Umbilical cord (tissue), 1 donor: ENCODE measurements at regions not wholly inside any gene's neighbourhood (a gene's known extent, or its start where the extent isn't known, plus 50 kb on each side); places are given as distances from the start of the nearest gene placed in this dataset.

Experiments used
- DNase-seq: peaks from one replicate; pipeline ENCODE4 v3.0.0-alpha.2; 2015; ENCODE audit warnings: low spot score

DNA sequence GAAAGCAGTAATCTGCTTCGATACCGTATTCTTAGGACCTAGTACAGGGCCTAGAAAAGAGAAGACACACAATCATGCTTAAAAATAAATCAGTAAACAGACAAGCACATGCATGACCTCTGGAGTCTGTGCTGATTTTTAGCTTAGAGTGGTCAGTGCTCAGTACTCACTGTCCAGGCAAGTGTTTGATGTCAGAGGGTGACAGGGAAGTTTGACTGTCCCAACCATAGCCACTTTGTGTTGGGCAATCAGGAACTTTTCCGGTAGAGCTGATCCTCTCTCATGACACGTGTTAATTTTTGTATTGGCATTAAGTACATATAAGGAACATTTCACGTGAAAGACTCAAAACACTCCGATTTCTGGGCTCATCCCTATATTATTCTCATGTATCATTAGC, 464.7 kb upstream of the KLF4 start:
- DNase-seq, result no peak

DNA sequence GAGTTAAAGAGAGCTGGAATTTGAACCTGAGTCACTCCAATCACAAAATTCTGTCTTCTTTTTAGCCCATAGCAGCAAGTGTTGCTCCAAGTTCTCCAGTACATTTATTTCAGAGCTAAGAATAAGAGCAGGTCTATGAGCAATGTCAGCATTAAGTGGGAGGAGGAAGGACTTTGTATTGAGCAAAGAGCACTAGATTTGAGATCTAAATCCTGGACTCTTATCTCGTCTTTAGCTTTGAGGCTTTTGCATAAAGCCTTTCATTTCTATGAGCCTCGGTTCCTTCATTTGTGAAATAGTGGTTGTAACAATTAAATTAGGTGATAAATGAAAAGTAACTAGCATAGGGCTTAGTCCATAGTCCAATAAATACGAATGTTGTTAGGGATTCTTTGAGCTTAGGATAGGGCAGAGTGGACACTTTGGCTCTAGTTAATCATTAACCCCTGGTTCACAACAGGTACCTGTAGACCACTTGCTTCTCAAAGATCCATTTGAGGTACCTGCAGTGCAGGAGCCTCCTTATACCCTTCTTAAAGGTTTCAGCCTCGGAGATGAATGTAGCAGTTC, 464.1 kb upstream of the KLF4 start:
- peak; percentile 84 for DNase-seq

DNA sequence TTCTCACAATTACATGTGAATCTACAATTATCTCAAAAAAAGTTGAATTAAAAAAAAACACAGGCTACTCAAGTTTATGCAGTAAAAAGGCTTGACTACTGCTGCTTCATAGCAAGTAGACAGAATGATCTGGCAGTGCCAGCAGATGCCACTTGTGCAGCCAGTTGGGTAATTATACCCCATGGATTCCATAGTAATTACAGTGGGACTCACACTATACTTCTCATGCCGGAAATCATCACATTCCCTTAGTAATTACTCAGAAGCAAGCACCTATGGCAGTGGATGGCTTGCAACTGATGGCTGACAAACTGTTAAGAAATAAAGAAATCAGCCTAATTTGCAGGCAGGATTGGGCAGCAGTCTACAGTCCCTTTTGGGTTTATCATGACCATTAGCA, 463.2 kb upstream of the KLF4 start:
- DNase-seq, result no peak

DNA sequence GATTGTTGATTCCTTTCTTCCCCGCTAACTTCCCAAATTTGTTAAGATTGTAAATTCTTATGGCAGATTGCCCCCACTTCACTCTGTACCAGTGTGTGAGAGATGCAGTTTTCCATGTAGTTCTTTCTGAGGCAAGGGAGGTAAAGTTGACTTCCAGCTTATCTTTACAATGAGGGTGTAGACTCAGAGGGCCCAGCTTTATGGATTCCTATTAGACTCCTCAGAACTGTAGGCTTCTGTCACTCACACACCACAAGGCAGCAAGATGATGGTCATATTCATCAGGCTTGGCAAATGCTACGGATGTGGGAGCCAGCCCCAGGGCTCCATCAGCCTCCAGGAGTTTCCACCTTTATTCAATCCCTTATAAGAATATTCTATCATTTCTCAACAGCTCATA, 461.9 kb upstream of the KLF4 start:
- no peak for DNase-seq

DNA sequence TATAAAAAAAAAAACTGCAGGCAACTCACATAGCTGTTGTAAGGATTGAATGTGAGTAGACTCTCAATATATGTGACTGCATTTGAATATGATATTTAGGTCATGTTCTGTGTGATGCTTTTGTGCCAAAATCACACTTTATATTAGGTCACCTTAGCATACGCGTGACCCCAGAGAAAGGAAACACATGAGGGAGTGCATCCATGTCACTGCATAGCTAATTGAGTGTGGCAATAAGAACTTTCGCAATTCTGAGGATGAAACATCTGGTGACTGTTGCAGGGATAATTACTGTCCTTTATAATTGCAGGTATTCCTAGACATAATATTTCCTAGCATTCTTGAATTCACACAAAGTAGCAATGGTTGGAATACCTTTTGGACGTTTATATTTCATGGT, 459.5 kb upstream of the KLF4 start:
- DNase-seq, result no peak

DNA sequence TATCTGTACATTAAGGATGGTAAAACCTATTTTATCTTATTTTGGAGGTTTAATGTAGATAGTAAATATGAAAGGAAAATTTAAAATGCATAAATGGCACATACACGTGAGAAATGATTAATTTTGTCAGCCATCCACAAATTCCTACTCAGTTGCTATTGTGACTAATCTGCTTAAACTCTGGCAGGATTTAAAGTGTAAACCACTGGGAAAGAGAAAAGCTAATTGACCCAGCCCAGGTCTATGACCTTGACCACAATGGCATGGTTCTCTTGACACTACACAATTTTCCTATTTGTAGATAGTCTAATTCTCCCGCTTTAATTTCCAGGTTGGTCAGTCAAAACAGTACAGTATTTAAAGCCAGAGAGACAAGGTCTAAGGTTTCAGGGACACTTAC, 459.0 kb upstream of the KLF4 start:
- DNase-seq, result no peak

DNA sequence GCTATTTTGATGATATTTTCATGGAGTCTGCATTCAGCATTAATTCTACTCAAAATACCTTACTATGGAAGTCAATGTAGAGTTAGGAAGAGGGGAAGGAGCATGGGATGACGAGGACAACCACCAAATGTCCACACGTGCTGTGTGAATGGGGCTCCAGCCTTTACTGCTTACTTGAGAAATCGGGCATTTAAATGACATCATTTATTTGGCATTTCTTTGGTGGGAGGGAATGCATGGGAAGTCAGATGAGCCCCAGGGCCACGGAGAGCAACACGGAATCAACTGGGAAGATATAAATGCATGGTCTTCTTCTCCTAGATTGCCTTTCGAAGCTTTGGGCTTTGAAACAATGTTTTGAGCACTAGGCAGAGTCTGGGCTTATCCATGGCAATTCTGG, 458.5 kb upstream of the KLF4 start:
- no peak for DNase-seq

DNA sequence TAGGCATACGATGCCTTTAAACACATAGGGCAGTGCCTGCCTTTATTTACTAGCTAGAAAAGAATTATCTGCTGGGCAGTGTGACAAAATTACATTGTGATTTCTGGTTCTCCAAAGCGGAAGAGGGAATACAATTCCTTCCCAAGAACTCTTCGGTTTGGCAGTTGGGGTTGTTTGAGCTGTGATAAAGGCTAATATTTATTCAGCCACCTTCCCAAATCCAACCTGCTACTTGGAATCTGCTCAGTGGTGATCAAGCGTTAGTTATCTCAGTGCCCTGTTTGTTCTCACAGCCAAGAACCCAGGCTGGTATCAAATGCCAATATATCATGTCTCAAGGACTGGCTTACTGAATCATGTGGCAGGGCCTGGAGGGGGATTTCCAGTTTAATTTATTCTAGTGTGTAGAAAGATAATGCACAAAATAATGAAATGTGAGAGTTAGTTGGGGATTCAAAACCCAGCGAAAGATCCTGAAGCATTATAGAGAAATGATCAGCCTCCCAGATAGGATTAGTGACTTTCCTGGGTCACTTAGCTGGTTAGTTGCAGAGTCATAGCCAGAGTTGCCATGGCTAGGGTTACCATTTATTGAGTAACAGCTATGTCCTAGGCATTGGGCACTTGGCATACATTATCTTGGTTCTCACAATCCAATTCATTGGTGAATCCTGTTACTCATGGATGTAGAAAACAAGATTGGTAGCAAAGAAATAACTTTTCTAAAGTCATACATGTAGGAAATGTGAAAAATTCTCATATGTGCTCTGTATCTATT, 457.0 kb upstream of the KLF4 start:
- no peak for DNase-seq

DNA sequence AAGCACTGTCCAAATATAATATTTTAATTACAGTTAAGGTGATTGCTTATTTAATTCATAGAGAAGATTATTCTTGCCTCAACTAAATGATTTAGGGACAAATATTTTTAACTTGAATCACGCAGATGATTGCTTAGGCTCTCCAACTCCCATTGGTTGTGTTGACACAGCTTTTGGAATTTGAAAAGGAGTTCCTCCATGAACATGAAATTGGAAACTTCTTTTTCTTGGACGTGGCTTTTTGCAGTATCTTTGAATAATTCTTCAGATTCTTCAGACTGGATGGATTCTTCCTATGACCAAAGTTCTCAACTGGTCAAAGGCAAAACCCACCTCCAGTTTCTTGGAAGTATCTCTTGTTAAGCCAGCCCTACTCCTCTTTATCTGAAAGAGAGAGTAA, 456.4 kb upstream of the KLF4 start:
- DNase-seq, result no peak

DNA sequence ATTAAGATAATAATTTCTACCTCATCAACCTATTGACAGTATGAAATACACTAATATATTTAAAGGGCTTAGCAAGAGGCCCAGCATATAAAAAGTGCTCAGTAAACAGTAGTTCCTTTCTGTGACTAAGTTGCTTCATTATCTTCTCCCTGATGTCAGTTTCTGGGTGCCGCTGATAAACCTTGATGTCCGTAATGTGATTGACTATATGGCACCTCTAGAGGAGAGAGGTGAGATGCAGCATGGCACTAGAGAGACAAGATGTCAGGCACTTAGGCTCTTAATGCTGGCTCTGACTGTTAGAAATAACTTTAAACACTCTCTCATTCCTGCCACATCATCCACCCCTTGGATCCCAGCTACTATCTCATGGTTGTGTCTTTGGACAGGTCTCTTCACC, 455.9 kb upstream of the KLF4 start:
- no peak for DNase-seq

DNA sequence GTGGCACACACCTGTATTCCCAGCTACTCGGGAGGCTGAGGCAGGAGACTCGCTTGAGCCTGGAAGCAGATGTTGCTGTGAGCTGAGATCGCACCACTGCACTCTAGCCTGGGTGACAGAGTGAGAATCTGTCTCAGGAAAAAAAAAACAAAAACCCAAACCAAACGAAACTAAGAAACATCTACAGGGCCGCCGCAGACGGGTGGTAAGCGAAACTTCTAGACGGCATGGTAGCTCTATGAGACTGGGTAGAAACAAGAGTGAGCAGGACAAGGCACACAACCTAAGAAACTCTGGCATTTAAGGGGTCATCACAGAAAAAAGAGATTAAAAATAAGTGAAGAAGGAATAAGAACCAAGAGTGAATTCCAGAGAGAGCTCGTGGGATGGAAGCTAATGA, 454.8 kb upstream of the KLF4 start:
- DNase-seq, result no peak

DNA sequence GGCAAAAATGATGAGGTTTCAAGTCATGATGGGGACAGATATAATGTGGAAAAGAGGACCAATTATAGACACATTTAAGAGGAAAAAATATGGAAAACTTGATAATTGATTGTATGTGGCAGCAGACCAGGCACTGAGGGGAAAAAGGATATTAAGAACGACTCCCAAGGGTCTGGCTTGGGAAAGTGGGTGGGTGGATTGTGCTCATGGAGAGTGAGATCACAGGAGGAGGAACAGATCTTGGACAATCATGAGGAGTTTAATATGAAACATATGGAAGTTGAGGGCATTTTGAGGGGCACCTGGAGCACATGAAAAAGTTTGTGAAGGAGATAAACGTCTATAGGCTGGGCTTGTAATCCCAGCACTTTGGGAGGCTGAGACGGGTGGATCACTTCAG, 454.3 kb upstream of the KLF4 start:
- no peak for DNase-seq

DNA sequence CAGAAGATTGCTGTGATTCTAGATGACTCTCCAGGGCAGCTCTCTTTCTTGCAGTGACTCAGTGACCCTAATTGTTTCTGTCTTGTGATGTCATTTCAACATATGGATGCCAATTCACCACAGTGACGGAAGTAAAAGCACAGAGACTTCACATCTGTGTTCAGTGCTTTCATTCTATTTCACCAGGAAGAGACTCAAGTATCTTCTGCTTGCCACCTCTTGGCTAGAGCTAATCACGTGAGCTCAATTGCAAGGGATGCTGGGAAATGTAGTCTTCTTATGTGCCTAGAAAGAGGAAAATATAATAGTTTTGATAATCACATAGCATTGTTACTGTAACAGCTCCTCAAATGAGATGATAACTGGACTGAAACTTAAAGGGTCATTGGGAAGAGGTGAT, 453.3 kb upstream of the KLF4 start:
- DNase-seq, result no peak

DNA sequence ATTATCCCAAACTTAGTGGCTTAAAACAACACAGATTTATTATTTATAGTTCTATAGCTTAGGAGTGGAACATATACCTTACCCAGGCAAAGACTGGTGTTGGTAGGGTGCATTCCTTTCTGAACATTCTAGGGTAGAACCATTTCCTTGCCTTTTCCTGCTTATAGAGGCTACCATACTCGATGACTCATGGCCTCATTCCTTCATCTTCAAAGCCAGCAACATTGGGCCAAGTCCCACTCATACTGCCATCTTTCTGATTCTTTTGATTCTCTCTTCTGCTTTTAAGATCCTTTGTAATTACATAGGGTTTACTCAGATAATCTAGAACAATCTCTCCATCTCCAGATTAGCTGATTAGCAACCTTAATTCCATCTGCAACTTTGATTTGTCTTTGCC, 452.7 kb upstream of the KLF4 start:
- DNase-seq, result no peak

DNA sequence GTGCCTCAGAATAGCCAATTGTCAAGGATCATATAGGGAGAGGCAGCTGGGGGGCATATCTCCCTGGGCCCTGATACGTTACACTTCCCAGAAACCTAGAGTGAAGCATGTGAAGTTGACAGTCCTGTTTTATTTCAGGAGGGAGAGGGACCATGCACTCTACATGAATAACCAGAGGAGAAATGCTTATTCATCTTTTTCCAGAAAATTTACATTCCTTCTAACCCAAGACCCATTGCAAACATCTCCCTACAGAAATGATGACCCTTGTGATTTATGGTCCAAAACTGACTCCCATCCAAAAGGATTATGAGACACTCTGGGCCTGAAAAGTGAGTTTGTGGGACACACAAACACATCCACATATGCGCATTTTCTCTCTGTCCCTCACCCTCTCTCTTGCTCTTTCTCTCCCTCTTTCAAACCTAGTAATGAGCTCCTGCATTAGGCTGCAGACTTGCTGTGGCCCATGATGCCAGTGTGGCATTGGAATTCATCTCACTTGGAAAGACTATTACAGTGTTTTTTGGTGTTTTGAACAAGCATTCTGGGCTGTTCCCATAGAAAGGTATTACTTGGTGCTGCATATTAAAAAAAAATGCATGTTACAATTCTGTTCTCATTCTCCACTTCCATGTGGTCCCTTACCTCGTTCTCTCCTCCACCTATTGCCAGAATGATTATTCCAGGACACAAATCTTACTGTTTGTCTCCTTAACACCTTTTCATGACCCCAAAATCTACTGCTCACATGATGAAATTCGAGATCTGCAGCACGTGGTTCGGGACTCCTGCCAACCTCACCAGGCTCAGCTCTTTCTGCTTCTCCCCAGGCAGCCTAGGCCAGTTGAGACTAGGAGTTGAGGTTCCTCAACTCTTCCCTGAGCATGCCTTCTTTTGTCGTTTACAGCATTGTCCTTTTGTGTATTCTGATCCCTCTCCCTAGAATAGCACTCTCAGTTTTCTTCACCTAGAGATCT, 451.3 kb upstream of the KLF4 start:
- peak; percentile 86 for DNase-seq

DNA sequence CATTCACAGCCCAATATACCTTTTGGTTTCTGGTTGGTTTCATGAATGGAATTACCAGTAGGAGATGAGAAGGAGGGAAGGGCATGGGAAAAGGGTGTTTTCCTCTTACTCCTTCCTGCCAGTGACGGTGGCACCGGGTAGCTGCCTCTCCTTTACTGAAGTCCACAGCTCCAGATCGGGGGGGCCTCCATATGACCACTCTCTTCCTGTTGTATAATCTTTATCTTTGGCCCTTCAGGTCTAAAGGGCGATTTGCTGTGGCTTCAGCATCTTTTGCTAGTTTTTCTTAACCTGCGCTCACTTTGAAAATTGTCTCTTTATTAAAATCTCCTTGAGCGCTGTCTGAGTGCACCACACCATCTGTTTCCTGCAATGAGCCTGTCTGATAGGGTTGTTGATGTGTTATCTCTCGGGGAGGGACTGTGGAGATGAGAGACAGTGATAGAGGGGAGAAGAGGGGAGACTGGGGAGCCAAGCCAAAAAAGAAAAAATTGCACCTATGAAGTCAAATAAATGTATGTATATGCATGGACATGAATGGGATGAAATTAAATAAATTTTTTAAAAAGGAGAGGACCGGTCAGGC, 449.3 kb upstream of the KLF4 start:
- DNase-seq, result no peak

DNA sequence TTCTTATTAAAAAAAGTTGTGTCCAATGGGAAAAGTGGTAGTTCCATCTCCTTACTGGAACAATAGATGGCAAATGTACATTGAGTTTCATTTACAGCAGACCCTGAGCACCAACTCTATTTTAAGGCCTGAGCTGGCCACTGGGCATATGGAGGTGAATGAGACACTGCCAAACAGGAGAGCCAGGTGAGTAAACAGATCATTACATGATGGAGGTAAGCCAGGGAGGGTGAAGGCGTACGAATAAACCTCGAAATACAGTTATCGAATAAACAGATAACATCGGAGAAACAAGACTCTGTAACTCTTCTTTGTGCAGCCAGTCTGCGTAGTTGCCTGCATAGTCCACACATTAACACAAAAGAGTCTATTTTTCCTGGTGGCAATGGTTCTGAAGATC, 446.4 kb upstream of the KLF4 start:
- DNase-seq, result no peak

DNA sequence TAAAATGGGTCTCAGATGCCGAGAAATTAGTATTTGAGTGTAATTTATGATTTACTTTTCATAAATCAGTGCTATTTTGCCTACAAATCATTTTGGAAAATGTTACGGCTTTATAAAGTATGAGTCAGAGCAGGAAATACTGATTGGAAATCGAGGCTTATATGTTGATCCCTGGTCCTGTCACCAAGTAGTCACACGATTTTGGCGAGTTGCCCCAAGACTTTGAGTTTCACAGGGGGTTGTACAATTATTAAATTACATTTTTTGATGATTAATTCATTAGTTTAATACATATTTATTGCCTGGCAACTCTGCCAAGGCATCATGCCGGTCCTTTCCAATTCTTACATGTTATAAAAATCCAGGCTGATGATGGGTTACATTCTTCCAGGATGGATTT, 443.9 kb upstream of the KLF4 start:
- DNase-seq, result no peak

DNA sequence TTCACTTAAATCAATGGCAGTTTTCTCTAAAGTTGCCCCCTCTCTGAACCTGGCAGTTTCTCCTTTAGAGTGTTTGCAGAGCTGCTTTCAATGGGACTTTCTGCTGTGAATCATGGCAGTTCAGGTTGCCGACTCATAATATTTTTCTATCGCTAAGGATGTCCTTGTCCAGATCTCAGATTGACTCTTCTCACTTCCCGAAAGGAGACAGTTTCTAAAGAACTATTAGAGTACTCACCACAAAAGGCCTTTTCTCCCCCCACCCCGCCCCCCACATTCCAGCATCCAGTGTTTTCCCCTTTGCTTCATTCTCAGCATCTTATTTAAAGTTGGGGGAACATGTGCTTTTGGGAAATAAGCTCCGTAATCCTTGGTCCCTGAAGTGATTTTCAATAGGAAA, 443.5 kb upstream of the KLF4 start:
- DNase-seq, result no peak

DNA sequence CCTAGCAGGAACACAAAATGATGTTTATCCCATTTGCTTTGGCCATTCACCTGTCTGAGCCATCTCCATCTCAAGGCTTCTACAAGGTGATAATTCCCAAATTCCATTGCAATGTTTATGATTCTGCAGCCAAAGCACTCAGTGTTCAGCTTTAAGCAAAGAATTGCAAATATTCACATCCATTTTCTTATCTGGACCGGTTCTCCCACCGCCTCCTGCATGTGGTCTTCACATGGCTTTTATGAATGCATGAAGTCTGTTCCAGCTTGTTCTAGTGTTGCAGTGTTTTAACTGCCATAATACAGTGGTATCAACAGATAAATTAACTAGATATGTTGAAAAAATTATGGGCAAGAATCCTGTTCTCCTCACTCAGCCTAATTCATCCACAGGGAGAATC, 443.0 kb upstream of the KLF4 start:
- DNase-seq, result no peak

DNA sequence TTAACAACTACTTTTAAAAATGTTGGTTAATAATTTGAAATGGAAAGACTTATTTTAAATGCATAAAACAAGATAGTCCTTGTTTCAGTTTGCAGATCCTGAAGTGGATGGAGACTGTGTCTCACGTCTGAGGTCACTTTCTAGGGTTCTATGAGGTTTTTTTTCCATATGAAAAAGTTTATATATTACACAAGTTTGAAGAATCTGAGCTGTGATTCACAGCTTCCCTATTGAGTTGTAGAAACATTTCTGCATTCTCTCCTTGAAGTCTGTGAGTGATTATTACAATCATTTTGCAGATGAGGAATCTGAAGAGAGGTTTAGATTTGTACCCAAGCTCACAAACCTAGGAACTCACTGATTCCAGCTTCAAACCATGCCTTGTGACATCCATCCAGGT, 442.5 kb upstream of the KLF4 start:
- peak; percentile 50 for DNase-seq

DNA sequence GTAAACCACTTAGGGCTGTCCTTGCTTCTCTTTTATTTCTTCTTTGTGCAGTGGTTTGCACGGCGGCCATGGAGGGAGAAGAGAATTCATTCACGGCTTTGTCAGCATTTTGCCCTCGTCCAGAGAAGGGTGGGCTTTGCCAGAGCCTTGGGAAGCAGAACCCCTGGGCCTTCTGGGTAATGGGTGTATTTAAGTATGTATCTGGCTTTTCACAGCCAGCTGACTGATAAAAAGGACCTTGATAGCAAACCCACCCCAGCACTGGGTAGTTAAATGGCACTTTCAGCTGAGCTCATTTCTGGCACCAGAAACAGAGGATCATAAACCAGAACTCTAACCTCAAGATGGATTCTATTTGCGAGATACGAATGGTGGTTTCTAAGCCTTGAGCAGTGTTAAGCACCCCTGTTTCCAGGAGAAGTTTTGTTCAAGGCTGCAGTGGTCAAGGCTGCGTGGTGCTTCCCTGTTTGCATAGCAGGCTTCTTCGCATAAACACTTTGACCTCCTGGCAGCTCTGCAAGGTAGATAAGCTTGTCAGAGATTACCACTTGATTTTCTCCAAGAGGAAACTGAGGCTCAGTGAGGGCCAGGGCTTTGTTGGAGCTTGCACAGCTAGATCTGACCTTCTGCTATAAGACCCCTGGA, 441.6 kb upstream of the KLF4 start:
- no peak for DNase-seq
